ENCODE measurements at regions not wholly inside any gene's neighbourhood (a gene's known extent, or its start where the extent isn't known, plus 50 kb on each side); places are given as distances from the start of the nearest gene placed in this dataset.

DNA sequence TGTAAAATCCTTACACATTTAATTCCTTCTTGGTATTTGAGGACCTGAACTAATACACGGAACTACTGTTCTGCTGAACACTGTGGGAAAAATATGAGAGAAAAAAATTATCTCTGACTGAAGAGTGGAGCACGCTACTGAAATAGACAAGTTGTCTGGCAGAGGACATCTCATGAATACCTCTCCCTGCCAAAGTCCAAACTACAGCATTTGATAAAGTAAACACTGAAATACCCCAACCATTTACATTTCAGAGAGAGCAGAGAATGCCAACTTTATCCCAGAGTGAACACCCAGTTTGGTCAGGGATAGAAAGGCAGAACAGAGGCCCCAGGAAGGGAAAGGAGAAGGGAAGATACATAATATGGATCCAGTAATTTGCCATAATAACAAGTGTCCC is 920.7 kb downstream of the SQOR start:
- no peak for DNase-seq (ENCODE audit: low read depth)

DNA sequence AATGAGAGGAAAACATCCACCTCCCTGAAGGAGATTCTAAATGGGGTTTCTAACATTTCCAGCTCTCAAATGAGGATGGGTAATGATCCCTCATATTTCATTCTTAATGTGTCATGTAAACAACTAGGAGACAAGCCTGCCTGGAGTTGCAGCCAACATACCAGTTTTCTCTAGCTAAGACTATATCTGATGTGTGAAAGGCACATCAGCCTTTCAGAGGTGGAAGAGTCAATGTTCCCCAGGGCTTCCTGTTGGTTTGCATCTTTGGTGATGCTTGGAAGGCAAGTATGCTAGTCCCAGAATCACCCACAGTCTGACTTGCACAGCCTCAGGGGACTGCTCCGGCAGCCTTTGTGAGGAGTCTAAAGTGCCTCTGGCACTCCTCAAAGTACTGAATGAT is 921.2 kb downstream of the SQOR start:
- no peak for DNase-seq (ENCODE audit: low read depth)

DNA sequence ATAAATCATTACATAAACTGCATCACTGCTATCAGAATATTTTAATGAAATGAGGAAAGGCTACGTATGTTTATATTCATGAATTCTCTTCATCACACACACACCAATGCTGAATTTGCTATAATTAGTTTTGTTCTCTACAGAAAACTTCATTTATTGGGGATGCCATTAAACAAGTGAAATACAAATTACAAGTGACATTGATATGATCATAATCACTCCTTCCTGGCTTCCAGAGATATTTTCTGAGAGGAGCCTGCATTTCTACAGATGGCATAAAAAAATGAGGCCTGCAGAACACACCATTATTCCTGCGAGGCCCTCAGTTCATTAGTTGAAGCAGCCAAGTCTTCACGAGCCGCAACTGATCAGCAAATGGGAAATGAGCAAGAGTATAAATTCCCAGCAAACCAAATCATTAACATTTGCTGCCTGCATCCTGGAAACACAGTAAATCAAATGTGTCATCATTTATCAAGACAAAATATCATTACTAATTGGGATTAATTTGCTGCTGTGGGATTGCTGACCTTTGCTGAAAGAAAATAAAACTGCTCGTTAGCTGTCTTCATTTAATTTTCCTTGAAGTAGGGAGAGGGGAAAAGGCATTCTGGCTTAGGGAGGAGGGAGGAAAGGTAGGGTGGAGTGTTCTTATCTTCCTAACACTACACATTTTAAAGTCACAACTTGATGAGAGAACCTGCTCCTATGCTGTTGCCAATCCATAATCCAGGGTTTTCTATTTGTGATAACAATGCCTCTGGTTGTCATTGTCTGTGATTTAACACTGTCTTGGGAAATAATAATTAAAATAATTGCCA is 921.9 kb downstream of the SQOR start:
- no peak for DNase-seq (ENCODE audit: low read depth)

DNA sequence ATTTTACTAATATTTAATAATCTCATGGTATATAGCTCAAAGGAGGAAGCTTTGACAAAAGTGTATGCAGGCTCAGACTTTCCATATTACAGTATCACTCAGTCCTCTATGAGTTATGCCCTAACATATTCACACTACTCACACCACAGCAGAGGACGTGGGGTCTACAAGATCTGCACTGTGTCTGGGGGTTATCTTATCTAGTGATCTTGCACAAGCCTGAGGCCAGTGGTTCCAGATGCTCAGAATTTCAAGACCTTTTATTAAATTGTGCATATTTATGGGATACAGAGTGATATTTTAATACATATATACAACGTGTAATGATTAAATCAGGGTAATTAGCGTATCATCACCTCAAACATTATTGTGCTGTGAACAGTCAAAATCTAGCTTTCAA is 933.1 kb downstream of the SQOR start:
- no peak for DNase-seq (ENCODE audit: low read depth)

DNA sequence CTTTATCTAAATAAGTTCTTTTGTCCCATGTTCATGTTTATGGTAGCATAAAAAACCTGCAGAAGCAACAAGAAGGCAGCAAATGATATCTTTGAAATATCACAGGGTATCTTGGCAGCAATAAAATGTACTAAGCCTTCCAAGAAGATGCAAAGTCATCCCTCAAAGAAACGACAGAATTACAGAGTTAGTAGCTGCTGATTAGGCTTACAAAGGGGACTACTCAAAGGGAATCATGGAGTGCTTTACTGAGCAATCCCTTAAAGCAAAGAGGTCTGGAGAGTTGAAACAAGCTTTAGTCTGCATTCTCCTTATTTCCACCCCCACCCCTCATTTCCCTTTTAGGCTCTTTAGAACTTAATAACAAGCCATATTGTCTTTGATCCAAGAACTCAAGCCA is 935.0 kb downstream of the SQOR start:
- no peak for DNase-seq (ENCODE audit: low read depth)

DNA sequence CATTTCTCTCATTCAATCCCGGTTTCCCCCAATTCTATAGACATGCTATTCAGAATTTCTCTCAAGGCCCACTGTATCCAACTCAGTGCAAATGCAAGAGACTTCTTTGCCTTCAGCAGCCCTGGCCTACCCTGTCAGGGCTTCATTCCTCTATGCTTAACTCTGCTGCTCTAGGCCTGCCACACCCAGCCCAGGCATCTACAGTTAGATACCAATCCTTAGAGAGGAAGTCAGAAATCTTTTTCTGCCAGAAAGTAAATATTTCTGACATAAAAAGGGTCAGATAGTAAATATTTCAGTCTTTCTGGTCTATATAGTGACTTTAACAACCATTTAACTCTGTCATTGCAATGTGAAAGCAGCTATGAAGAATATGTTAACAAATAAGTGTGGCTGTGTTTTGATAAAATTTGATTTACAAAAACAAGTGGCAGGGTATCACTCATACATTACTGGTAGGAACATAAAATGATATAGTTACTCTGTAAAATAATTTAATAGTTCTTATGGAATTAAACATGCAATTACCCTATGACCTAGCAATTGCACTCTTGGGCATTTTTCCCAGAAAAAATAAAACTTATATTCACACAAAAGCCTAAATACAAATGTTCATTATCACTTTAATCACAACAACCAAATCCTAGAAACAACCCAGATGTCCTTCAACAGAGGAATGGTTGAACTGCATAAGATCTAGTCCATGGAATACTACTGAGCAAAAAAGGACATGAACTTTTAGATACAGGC is 942.0 kb downstream of the SQOR start:
- peak; percentile 13 for DNase-seq (ENCODE audit: low read depth)

DNA sequence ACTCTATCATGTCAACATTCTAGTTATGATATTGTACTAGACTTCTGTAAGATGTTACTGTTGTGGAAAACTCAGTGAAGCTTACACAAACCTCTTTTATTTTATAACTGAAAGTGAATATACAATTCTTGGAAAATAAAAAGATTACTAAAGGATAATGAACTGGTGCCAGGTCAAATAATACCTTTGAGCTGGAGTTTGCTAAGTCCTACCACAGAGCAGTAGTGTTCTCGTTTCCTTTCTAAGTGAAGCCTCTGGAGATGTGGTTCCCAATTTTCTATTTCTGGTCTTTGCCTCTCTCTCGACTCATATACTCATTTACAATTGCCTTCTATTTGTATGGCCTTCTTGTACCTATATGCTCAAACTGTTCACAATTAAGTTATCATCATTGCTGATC is 942.9 kb downstream of the SQOR start:
- DNase-seq (ENCODE audit: low read depth) = no peak

DNA sequence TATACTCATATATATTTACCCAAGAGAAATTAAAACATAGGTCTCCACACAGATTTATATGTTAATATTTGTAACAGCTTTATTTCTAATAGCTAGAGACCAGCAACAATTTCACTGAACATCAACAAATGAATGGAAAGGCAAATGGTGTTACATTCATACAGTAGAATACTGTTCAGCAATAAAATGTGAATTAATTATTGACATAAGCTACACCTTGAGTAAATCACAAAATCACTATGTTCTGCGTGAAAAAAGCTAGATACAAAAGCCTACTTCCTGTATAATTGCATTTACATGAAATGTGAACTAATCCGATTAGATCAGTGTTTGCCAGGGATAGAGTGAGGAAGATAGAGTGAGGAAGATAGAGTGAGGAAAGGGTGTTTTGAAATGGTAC is 945.7 kb downstream of the SQOR start:
- DNase-seq (ENCODE audit: low read depth) = no peak

DNA sequence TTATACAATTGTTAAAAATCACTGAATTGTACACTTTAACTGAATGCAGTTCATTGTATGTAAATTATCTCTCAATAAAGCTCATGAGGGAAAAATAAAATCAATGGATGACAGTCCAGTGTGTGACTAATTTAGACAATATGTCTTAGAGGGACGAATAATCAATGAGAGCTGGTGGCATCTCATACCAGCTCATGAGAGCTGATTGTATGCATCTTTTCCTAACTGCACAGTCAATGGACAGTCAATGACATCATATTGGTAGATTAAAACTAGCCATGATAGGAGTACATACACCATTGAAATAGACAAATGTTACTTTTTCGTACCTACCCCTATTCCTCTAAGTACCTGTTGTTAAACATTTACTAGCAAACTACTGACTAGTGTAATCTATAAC is 946.1 kb downstream of the SQOR start:
- DNase-seq (ENCODE audit: low read depth) = no peak

DNA sequence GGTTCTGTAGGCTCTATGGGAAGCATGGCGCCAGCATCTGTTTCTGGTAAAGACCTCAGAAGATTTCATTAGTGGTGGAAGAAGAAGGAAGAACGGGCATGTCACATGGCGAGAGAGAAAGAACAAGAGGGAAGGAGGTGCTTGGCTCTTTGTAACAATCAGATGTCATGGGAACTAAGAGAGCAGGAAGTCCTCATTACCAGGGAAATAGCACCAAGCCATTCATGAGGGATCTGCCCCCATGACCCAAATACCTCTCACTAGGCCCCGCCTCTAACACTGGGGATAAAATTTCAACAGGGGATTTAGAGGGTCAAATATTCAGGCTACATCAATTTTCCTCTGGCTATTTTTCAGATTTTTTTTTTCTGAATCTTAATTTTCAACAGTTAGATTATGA is 954.3 kb downstream of the SQOR start:
- no peak for DNase-seq (ENCODE audit: low read depth)

DNA sequence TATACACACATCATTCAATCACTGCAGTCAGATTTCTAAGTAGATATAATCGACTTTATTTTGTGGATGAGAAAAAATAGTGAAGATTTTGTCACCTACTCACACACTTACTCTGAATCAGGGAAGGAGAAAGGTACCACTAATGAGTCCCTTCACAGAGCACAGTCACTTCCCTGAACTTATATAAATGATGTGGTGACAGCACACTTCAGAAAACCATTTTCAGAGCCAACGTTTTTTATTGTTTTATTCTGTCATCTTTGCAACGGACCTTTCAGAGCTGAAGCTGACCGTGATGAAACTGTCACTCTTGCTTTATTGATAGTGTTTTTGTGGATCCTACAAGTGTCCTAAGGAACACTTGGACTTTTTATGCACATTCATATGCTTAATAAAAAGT is 956.6 kb downstream of the SQOR start:
- DNase-seq (ENCODE audit: low read depth) = no peak

DNA sequence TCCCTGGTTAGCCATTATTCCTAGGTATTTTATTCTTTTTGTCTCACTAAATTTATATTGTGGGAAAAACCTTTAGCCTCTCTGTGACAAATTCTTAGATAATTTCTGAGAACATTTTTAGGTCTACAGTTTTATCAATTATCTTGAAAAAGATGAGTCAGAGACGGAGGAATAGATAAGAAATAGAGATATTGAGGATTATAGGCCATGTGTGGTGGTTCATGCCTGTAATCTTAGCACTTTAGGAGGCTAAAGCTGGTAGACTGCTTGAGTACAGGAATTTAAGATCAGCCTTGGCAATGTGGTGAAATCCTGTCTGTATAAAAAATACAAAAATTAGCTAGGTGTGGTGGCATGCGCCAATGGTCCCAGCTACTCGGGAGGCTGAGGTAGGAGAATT is 960.2 kb downstream of the SQOR start:
- no peak for DNase-seq (ENCODE audit: low read depth)

DNA sequence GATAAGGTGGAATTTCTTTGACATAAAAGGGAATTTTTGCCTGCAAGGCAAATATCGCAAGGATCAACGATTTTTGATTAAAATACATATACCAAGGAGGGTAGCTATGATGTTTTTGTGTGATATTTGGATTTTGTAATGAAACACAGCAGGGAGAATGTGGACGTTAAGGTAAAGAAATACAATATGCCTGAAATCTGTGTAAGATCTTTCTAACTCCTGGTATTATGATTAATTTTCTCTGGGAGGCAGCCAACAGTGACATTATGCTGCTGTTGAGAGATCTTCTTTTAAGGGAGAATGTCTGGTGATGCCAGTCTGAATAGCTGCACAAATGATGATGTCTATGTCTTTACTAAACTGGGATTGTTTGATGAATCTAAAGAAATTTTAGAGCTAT is 972.2 kb downstream of the SQOR start:
- no peak for DNase-seq (ENCODE audit: low read depth)

DNA sequence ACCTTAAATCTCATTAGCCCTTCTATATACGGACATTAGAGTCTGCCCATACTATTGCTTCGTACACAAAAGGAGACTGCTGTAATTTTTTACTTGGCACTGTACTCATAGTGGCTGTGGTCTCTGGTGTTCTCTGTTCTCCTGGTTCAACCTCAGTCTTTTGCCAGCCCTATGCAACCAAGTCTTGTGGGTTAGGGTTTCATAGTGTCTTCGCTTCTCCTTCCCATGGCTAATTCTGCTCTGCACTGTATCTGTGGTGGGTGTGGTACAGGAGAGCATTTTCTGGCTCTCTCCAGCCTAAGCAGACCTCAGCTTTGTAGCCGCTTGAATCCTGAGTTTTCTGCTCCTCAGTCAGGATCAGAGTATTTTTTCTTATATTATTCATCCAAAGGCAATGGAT is 981.2 kb downstream of the SQOR start:
- no peak for DNase-seq (ENCODE audit: low read depth)

DNA sequence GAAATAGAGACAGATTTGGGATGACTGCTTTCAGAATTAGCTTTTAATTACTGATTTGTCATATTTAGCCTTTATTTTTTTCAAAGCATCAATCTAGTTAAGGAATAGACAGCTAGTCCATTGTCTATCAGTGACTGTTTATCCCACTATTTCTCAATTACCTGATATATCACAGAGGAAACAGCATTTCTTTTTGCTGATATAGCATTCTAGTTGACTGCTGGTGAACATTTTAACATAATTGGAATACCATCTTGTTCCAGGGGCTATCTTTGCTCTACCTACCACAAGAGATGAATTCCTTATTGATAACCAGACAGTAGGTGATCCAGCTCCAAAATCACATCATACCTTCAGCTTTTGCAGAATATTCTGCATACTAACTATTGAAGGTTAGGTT is 982.7 kb downstream of the SQOR start:
- DNase-seq (ENCODE audit: low read depth) = no peak

DNA sequence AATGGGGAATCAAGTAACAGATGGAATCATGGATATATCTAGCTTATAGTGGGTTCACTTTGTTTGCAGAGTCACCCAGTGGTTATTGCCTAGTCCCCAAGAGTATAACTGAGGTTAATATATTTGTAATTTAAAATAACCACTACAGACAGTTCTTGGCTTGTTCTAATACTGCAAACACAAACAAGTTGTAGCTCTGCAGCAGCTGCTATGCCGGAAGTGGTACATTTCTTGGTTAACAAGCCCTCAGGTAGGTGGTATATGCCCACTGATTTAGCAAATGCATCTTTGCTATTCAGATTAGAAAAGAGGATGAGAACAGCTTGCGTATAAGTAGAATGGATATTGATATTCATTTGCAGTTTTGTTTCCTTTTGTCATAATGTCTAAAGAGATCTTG is 984.2 kb downstream of the SQOR start:
- no peak for DNase-seq (ENCODE audit: low read depth)

DNA sequence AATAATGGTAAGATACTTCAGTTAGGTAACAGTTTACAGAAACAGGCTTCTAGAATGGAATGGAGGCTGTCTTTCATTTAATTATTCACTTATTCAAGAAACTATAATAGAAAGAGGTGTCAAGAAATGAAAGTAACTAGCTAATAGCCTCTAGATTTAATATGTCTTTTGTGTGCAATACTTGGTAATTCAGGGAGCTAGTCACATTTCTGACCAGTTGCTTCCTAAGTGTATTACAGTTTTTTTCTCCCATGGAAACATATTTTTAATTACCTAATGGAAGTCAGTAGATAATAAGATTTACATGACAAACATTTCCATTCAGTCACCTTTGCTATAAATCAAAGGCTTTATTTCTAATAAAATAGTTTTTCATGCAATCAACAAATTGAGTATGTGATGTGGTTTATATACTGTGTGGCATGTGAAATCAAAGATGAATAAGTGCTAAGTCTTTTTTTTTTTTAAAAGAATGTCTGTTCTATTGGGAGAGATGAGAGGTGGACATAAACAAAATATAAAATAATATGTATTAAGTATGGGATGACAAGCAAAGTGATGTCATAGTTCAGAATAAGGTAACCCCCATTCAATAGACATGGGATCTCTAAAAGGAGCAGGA is 985.7 kb downstream of the SQOR start:
- no peak for DNase-seq (ENCODE audit: low read depth)

DNA sequence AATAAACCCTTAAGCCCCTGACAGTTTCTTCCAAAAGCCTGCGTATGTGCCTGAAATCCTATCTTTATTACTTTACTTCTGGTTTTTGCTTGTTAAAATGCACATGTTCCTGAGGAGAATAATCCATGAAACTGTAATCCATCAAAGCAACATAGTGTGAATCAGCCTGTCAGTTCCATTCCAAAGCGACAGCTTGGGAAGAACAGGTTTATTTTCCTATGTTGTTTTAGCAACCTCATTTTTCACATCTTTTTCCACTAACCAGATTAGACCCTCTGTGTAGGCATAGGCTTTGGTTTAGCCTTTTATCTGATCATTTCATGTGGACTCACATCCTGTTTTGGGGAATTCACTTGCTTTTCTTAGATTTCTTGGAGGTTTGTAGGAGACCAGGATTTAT is 988.0 kb downstream of the SQOR start:
- no peak for DNase-seq (ENCODE audit: low read depth)

DNA sequence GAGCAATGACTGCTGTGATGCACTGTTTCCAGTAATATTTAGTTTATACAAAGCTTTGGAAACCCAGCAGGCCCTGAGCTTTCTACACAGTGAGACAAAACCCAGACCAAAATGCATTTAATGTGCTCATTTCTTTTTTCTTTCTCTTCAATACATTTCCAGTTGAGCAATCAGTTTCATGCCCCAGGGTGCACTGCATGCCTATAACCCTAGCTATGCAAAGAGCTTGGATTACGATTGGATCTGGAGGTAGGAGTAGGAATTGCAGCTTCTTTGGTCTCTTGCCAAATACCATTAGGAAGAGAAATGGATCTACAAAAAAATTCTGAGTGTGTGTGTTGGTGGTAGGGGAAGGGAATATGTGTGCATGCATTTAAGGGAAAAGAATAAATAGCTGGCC is 1001.4 kb downstream of the SQOR start:
- no peak for DNase-seq (ENCODE audit: low read depth)

DNA sequence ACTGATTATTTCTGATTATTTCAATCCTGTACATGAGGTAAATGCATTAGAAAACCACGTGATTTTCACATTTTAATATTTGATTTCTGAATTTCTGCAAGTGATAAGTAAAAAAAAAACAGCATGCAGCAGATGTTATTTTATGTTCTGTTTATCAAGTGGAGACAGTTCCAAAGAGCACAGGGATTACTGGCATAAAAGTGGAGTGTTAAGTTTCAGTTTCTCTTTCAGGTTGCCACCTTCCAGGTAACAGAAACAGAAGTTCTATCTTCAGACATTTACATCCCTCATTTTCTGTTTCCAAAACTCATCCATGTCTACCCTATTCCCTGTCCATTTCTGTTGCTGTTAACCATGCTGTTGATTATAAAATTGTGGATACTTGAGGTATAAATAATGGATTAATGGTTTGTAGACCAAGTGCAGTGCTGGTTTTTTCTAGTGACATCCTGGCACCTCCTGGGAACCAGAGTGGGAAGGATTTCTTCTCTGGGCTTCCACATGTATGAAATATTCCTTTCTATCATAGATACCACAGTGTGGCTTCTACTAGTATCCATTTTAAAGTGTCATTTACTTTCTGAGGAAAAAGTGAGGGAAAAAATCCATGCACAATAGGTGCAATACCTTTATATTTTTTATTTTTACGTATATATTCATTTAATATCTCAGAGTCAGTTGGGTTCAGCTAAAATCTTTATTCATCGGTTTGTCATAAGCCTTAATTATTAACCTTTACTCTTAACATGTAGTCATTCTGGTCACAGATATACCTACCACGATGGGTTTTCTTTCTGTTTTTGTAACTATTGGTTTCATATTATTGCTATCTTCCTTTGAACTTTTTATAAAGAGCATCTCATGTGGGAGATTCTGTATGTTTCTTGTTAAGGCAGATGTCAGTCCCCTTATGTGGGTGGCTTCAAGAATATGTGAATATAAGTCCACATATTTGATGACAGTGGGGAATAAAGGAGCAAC is 1010.0 kb downstream of the SQOR start:
- DNase-seq (ENCODE audit: low read depth) = no peak

DNA sequence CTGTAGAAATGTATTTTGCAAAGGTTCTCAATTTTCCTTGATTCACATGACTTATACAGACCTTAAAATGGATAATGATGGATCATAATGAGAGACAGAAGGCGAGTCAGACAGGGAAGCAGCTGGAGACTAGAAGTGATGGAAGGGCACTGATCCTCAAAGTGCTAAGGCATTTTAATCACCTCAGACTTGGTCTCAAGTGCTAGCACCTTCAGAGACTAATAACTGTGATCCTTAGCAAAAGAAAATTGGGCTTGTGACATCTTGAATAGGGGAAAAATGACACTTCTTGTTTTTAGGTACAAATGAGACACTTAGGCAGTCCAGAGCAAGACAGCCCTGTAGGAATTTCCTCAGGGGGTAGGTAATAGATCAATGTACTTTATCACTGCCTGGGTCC is 1011.7 kb downstream of the SQOR start:
- no peak for DNase-seq (ENCODE audit: low read depth)

DNA sequence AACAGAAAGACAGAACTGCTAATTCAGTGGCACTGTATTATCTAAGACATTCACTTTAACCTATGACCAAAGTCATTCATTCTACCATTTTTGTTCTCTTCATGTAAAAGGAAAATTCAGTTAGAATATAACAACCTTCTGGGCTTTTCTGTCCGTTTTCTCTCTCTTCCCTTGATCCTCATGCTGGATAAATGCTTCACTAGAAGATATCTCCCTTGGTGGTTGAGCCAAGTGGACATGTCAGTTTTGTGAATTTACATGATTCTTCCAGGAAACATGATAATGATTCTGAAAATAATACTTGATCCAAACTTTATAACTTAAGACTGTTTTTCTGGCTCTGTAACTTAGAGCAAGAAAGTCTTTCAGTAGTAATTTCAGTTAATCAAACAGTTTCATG is 1012.2 kb downstream of the SQOR start:
- no peak for DNase-seq (ENCODE audit: low read depth)
